ENCODE measurements at regions not wholly inside any gene's neighbourhood (a gene's known extent, or its start where the extent isn't known, plus 50 kb on each side); places are given as distances from the start of the nearest gene placed in this dataset.
A peak's percentile ranks its signal among the peaks of the same experiment; 100 is the strongest.

DNA sequence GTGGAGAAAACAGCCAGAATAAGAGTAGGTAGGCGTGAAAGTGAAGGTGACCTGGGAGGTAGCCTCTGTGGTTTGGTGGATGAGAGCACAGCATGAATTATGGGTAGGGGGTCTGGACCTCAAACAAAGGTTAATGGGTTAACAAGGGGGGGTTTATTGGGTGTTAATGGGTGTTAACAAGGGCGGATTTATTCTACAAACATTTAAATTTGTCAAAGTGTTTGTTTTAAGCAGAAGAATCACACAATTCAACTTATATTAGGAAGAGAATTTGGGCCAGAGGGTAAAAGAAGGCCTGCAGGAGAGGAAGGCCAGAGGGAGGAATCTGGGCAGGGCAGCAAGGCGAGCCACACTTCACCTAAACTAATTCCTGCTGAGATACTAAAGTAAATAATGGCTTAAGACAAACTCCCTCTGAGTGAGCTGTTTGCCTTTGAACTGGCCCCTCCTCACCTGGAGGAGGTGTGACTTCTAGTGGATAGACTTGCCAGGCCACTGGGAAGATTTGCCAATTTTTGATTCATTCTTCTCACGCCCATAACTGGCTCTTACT lies 191.7 kb downstream of the GIPC2 start:
- no peak overlapping the region for H3K27ac ChIP-seq (ENCODE audit: low read depth, low read length)

DNA sequence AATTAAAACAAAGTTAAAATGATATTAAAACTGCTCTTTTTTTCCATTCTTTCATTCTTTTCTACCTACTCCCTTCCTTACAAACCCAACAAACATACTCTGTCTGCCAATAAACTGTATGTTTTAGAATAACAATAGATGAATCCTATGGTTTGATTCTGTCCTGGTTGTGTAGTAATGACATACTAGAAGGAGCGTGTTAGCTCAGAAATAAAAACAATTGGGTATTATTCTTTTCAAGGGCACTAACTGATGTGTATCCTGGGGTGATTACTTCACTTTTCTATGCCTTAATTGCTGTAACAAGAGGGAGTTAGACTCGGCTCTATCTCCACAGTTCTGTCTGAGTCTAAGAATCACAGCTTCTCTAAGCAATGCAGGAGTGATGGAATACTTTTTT lies 194.4 kb downstream of the GIPC2 start:
- CTCF ChIA-PET: no interaction called here
- Histone ChIP-seq H3K4me1 (ENCODE audit: control insufficient read depth in 1 of 2, insufficient read depth in 2 of 2, low read length in 2 of 2) (peaks cover 4 to 9% of the 10 kb centered on the region in 2 experiments; a peak in 2 of 4 replicates), H3K36me3 (ENCODE audit: control insufficient read depth in 1 of 2, insufficient read depth in 2 of 2, low read length in 2 of 2) (no peaks in the 10 kb centered on the region), H3K4me3 (replicated peaks in 1 of 2; ENCODE audit: low read depth in 1 of 2, low read length in 2 of 2) (no peak overlapping the region), H3K27ac (ENCODE audit: low read depth, low read length) (no peak overlapping the region), H3K9ac (ENCODE audit: low read length) (no peak overlapping the region), H3K9me3 (ENCODE audit: control insufficient read depth in 1 of 2, insufficient read depth in 1 of 2, low read depth in 1 of 2, low read length in 2 of 2) (no peaks in the 10 kb centered on the region), H3K4me2 (ENCODE audit: low read length) (no peak overlapping the region), H3K27me3 (ENCODE audit: insufficient read depth, low read length) (no peaks in the 10 kb centered on the region), H3K79me2 (ENCODE audit: insufficient read depth, low read length) (no peaks in the 10 kb centered on the region), H3K9me2 (ENCODE audit: insufficient read depth) (no peaks in the 10 kb centered on the region), H4K20me1 (ENCODE audit: insufficient read depth) (no peaks in the 10 kb centered on the region), H2AFZ (ENCODE audit: low read depth, low read length, poor library complexity, severe bottlenecking) (no peak overlapping the region)
- ATAC-seq (no peak), DNase-seq (ENCODE audit: low read depth, low spot score) (no peak)
- no TSS peak for BruUV-seq (replicated peaks)
- RAD21 ChIA-PET (ENCODE audit: low non-redundant PET in 1 of 2, low total read pairs in 2 of 2, uncharacterized antibody in 2 of 2, unreplicated experiment in 2 of 2): no interaction called here
- POLR2A ChIA-PET: no interaction called here
- intact Hi-C loops (cut with micrococcal nuclease): no loop called here
- TF ChIP-seq SP1 (IDR thresholded peaks at IDR 0.05; ENCODE audit: low read depth) (no peak), CBX3 (IDR thresholded peaks at IDR 0.05; ENCODE audit: low read depth) (no peak), CEBPB (IDR thresholded peaks at IDR 0.05; ENCODE audit: low read depth) (no peak), SRF (IDR thresholded peaks at IDR 0.05; ENCODE audit: low read depth) (no peak), ZFX (IDR thresholded peaks at IDR 0.05) (no peak), ELF1 (IDR thresholded peaks at IDR 0.05; ENCODE audit: borderline replicate concordance, low read depth) (no peak), POLR2AphosphoS5 (IDR thresholded peaks at IDR 0.05; ENCODE audit: low read depth, low read length) (no peak), ZNF274 (IDR thresholded peaks at IDR 0.05; ENCODE audit: low read depth, low read length) (no peak), TCF7L2 (IDR thresholded peaks at IDR 0.05; ENCODE audit: borderline replicate concordance, extremely low read depth, insufficient read depth, insufficient read length) (no peak)
- TF ChIP-seq, protein P1, sequence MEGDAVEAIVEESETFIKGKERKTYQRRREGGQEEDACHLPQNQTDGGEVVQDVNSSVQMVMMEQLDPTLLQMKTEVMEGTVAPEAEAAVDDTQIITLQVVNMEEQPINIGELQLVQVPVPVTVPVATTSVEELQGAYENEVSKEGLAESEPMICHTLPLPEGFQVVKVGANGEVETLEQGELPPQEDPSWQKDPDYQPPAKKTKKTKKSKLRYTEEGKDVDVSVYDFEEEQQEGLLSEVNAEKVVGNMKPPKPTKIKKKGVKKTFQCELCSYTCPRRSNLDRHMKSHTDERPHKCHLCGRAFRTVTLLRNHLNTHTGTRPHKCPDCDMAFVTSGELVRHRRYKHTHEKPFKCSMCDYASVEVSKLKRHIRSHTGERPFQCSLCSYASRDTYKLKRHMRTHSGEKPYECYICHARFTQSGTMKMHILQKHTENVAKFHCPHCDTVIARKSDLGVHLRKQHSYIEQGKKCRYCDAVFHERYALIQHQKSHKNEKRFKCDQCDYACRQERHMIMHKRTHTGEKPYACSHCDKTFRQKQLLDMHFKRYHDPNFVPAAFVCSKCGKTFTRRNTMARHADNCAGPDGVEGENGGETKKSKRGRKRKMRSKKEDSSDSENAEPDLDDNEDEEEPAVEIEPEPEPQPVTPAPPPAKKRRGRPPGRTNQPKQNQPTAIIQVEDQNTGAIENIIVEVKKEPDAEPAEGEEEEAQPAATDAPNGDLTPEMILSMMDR (IDR thresholded peaks at IDR 0.05 in 2 of 3, conservative IDR thresholded peaks at IDR 0.05 in 1 of 3; ENCODE audit: borderline replicate concordance in 1 of 3, insufficient read depth in 1 of 3, low read depth in 2 of 3, low read length in 2 of 3): no peak
- TF ChIP-seq, protein P2, sequence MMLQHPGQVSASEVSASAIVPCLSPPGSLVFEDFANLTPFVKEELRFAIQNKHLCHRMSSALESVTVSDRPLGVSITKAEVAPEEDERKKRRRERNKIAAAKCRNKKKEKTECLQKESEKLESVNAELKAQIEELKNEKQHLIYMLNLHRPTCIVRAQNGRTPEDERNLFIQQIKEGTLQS (IDR thresholded peaks at IDR 0.05): no peak

More for the DNA sequence above, 191.7 kb downstream of the GIPC2 start:
- Histone ChIP-seq H3K4me2 (ENCODE audit: low read length) (no peak overlapping the region), H3K79me2 (ENCODE audit: insufficient read depth, low read length) (no peaks in the 10 kb centered on the region), H3K36me3 (ENCODE audit: control insufficient read depth in 1 of 2, insufficient read depth in 2 of 2, low read length in 2 of 2) (no peaks in the 10 kb centered on the region), H3K4me1 (ENCODE audit: control insufficient read depth in 1 of 2, insufficient read depth in 2 of 2, low read length in 2 of 2) (peaks cover 4 to 9% of the 10 kb centered on the region in 2 experiments; a peak in 2 of 4 replicates), H2AFZ (ENCODE audit: low read depth, low read length, poor library complexity, severe bottlenecking) (no peak overlapping the region), H3K9me3 (ENCODE audit: control insufficient read depth in 1 of 2, insufficient read depth in 1 of 2, low read depth in 1 of 2, low read length in 2 of 2) (no peaks in the 10 kb centered on the region), H3K27me3 (ENCODE audit: insufficient read depth, low read length) (no peaks in the 10 kb centered on the region), H3K9ac (ENCODE audit: low read length) (no peak overlapping the region), H3K9me2 (ENCODE audit: insufficient read depth) (no peaks in the 10 kb centered on the region), H4K20me1 (ENCODE audit: insufficient read depth) (no peaks in the 10 kb centered on the region), H3K4me3 (replicated peaks in 1 of 2; ENCODE audit: low read depth in 1 of 2, low read length in 2 of 2) (no peak overlapping the region)
- ATAC-seq: peak; percentile 62
- POLR2A ChIA-PET: no interaction called here
- CTCF ChIA-PET: no interaction called here
- no peak for TF ChIP-seq SRF (IDR thresholded peaks at IDR 0.05; ENCODE audit: low read depth)
- no peak for TF ChIP-seq SP1 (IDR thresholded peaks at IDR 0.05; ENCODE audit: low read depth)
- TF ChIP-seq ELF1 (IDR thresholded peaks at IDR 0.05; ENCODE audit: borderline replicate concordance, low read depth): no peak
- TF ChIP-seq CBX3 (IDR thresholded peaks at IDR 0.05; ENCODE audit: low read depth): no peak
- no peak for TF ChIP-seq RAD21 (IDR thresholded peaks at IDR 0.05; ENCODE audit: low read depth)
- TF ChIP-seq, protein P3, sequence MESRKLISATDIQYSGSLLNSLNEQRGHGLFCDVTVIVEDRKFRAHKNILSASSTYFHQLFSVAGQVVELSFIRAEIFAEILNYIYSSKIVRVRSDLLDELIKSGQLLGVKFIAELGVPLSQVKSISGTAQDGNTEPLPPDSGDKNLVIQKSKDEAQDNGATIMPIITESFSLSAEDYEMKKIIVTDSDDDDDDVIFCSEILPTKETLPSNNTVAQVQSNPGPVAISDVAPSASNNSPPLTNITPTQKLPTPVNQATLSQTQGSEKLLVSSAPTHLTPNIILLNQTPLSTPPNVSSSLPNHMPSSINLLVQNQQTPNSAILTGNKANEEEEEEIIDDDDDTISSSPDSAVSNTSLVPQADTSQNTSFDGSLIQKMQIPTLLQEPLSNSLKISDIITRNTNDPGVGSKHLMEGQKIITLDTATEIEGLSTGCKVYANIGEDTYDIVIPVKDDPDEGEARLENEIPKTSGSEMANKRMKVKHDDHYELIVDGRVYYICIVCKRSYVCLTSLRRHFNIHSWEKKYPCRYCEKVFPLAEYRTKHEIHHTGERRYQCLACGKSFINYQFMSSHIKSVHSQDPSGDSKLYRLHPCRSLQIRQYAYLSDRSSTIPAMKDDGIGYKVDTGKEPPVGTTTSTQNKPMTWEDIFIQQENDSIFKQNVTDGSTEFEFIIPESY (IDR thresholded peaks at IDR 0.05; ENCODE audit: extremely low read depth, insufficient replicate concordance, low read length): no peak
- no peak for TF ChIP-seq FOSL1 (IDR thresholded peaks at IDR 0.05; ENCODE audit: low read depth)
- TF ChIP-seq, protein P4, sequence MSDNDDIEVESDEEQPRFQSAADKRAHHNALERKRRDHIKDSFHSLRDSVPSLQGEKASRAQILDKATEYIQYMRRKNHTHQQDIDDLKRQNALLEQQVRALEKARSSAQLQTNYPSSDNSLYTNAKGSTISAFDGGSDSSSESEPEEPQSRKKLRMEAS (IDR thresholded peaks at IDR 0.05): no peak
- TF ChIP-seq TCF7L2 (IDR thresholded peaks at IDR 0.05; ENCODE audit: borderline replicate concordance, extremely low read depth, insufficient read depth, insufficient read length): no peak
- no peak for TF ChIP-seq SIN3A (IDR thresholded peaks at IDR 0.05; ENCODE audit: low read depth)
- DNase-seq (ENCODE audit: low read depth, low spot score): no peak
- BruUV-seq (replicated peaks): no TSS peak
- intact Hi-C loops (cut with micrococcal nuclease): no loop called here
- RAD21 ChIA-PET (ENCODE audit: low non-redundant PET in 1 of 2, low total read pairs in 2 of 2, uncharacterized antibody in 2 of 2, unreplicated experiment in 2 of 2): no interaction called here

Data from HCT116 (cell line).